SK-N-SH (cell line): ENCODE measurements at regions not wholly inside any gene's neighbourhood (a gene's known extent, or its start where the extent isn't known, plus 50 kb on each side); places are given as distances from the start of the nearest gene placed in this dataset.

Experiments used
- CTCF ChIP-seq: fragments of 200-600 bp; sonication (generic); IDR thresholded peaks from 2 replicates; pipeline ENCODE4 v1.6.1; 2017; ENCODE audit warnings: antibody characterized with exemption, mild to moderate bottlenecking, moderate library complexity
- FOSL2 ChIP-seq: IDR thresholded peaks from 2 replicates; pipeline ENCODE4 v1.4.0; 2012; ENCODE audit warnings: low read depth, mild to moderate bottlenecking, moderate library complexity, borderline replicate concordance
- MAX ChIP-seq: IDR thresholded peaks from 2 replicates; pipeline ENCODE4 v1.4.0; 2012; ENCODE audit warnings: low read depth
- SIN3A ChIP-seq: IDR thresholded peaks from 2 replicates; pipeline ENCODE4 v1.6.1; 2012; ENCODE audit warnings: low read depth, mild to moderate bottlenecking, low read length, moderate library complexity, borderline replicate concordance
- USF2 ChIP-seq: fragments of 150-350 bp; IDR thresholded peaks from 2 replicates; pipeline ENCODE4 v1.6.1; 2017; ENCODE audit warnings: antibody characterized with exemption, low read length, low read depth, borderline replicate concordance

GRCh38 chr2:10245021-10245420 lies 57.7 kb upstream of the HPCAL1 start:
- no peak for TF ChIP-seq SIN3A
- no peak for TF ChIP-seq USF2
- no peak for TF ChIP-seq MAX
- TF ChIP-seq FOSL2 = no peak
- no peak for TF ChIP-seq CTCF
